HG02884 (cell line): ENCODE measurements at regions not wholly inside any gene's neighbourhood (a gene's known extent, or its start where the extent isn't known, plus 50 kb on each side); places are given as distances from the start of the nearest gene placed in this dataset.

Experiments used
- ATAC-seq: cut with Tn5 transposase; IDR thresholded peaks from one replicate; pipeline ENCODE4 v1.9.1; 2021; ENCODE audit warnings: mild to moderate bottlenecking, moderate library complexity; ENCODE audit not compliant: unreplicated experiment

DNA sequence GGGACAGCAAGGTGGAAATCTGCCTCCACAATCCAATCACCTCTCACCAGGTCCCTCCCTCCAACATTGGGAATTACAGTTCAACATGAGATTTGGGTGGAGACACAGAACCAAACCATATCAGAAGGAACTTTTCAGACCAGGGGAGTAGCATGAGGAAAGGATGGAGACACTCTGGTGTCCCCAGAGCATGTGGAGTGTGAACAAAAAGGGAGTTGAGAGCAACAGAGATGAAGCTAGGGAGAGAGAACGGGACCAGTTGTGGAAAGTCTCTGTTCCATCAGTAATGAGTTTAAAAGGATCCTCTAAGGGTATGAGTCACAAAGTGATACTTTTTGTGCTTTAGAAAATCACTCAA, 382.0 kb downstream of the SFMBT2 start:
- ATAC-seq: no peak

DNA sequence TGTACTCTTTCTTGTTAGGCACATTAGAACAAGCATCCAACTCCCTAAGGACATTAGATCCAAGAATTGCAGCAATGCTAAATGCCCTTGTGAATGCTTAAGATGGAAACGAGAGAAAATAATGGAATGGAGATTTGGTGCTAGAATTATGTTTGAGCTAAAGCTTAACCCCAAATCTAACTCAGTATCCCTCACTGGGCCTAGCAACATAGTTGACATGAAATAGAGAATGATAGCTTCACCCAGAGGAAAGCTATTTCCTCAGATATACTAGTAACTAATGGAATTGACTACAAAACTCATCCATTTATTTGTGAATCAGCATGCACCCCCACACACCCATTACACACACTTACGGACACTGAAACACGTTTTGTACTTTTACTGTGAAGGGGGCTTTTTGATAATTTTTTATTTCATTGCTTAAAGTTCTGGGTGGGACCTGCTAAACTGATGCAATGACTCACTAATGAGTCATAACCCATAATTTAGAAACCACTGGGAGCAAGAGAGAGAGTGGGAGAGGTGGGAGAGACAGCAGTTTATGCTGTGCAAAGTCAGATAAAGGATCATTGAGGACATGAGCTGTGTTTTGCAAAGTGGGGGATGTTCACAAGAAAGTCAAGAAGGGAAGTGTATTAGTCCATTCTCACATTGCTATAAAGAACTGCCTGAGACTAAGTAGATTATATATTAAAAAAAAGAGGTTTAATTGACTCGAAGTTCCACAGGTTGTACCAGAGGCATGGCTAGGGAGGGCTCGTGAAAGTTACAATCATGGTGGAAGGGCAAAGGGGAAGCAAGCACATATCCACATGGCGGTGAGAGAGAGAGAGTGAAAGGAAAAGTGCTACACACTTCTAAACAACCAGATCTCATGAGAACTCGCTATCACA, 382.7 kb downstream of the SFMBT2 start:
- no peak for ATAC-seq

GRCh38 chr10:7027237-7027912, 383.5 kb downstream of the SFMBT2 start:
- ATAC-seq: no peak

DNA sequence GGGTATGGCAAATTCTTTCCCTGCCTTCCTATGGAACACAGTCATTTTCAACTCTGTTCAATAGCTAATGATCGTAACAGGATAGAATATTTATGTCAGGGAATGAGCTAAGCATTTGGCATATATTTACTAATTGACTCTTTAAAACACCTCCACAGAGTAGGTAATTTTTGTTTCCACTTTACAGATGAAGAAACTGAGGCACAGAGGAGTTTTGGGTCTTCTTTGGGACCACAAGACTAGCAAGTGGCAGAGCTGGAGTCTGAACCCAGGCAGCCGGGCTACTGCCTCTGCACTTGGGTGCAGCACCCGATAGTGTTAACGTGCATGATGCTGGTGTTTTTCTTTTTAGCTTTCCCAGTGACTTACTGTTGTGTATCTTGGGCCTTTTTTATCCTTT, 384.0 kb downstream of the SFMBT2 start:
- ATAC-seq: no peak

DNA sequence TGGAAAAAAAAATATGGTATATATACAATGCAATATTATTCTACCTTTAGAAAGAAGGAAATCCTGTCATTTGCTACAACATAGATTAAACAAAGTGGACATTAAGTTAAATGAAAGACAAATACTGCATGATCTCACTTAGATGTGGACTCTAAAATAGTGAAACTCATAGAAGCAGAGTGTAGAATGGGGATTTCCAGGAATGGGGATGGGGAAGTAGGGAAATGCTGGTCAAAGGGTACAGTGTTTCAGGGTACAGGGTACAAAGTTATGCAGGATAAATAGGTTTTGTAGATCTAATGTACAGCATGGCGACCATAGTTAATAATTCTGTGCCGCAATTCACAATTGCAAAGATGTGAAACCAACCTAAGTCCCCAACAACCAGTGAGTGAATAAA, 385.5 kb downstream of the SFMBT2 start:
- ATAC-seq: no peak

DNA sequence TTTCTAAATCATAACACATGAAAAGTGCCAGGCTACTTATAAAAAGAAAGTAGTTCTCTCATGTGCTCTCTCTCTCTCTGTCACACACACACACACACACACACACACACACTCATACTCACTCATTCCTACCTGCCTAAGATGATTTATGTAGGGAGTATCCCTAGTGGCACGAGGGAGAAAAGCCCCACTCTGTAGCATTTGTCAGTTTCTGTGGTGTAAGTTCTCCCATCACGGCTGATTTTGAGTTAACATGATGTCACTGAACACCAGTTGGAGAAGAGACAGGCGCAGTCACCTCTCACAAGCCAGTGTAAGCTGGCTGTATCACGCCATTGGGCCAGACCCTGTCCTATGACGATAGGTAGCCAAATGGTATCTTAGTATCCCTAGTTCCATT, 395.4 kb downstream of the SFMBT2 start:
- no peak for ATAC-seq

DNA sequence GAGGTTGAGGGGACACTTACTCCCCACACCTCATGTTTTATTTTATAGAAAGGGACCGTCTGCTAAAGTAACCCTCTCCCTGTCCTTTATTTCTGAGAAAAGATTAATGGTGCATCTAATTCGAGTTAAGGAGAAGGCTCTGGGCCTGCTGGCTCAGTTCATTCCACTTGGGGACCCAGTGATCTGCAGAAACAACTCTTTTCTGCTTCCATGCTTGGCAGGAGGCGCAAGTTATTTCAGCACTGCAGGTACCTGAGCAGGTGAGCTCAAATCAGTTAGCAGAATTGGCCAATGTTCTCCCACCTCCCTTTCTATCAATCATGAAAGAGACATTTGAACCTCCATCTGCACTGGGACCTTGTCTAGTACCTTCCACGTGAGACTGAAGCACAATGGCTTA, 396.1 kb downstream of the SFMBT2 start:
- no peak for ATAC-seq

DNA sequence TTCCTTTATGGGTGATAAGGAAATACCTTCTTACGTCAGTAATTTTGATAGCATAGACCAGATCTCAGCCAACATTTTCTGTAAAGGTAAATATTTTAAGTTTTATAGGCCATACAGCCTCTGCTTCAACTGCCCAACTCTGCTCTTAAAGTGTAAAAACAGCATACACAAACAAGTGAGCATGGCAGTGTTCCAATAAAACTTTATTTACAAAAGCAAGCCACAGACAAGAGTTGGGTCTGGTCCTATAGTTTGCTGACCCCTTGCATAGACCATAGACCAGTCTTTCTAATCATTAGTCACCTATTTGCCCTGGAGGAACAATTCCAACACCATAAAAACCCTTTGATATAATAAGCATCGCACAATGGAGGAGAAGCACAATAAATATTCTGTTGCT, 398.8 kb downstream of the SFMBT2 start:
- ATAC-seq: no peak

DNA sequence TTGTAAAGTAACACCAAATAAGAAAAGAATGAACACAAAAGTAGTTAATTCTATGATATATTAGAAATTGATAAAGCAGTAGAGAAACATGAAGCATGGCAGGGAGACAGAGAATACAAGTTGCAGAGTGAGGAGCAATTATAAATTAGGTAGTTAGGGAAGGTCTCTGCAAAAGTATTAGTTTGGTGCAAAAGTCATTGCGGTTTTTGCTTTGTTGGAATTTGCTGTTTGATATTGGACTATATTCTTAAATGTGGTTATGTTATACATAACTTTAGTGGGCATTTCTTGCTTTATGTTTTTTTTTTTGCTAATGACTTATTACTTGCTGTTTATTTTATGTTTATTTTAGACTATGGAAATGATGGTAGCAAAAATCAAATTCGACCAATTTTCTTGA, 402.2 kb downstream of the SFMBT2 start:
- no peak for ATAC-seq

DNA sequence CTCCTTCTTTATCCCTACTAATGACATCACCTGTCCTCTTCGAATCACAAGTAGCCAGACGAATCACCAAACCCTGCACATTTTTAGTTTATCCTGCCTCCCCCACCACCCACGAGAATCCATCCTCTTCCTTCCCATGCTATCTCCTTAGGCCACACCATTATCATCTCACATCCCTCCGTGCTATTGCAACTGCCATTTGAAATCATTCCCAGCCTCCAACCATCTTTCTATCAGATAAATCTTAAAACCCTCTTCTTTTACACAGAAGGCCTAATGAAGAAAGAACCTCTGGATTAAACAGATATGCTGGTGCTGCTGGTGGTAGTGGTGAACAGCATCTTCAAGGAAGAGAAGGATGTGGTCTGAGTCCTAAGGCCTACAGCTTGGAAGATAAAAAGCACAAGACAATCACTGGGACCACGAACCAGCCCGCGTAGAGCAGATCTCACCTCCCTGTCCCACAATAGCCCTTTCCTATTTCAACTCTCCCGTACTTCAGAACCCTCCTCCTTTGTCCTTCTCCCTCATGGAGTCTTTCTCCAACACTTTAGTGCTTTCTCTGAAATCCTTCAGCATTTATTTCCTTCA, 403.1 kb downstream of the SFMBT2 start:
- no peak for ATAC-seq

DNA sequence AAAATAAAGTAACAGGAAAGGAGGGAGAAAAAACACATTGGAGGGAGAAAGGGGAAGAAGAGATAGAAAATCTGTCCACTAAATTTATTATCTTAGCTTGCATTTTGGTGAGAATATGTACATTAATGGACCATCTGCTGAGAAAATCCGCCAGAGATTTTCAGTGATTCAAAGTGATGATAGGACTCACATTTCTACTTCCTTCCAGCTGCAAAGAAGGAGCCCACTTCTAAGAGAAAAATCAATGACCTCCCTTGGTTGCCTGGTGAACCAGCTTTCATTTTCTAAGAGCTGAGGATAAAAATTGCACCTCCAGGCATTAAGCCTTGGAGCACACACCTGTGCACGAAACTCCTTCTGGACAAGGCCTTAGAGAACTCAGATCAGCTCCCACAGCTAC, 404.3 kb downstream of the SFMBT2 start:
- no peak for ATAC-seq

DNA sequence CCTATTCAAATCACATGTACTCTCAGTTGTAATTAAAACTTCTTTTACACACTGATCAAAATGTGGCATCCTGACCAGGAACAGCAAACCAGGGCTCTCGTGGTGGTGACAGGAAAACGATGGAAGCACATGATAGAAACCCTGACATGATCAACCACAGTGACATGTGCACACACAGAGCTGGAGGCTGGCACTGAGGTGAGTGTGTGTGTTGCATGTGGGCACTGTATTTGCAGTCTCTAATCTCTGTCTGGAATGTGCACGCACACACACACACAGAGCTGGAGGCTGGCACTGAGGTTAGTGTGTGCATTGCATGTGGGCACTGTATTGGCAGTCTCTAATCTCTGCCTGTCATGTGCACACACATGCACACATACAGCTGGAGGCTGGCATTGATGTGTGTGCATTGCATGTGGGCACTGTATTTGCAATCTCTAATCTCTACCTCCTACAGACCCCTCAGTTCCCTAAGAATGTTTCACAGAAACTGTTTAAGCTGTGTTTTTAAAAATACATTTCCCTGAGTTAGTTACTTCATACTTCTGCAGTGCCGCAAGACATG, 406.9 kb downstream of the SFMBT2 start:
- no peak for ATAC-seq

- ATAC-seq: no peak
These were observed 410.8 kb downstream of the SFMBT2 start for GRCh38 chr10:7000061-7000460.

GRCh38 chr10:6999232-6999925, 411.5 kb downstream of the SFMBT2 start:
- no peak for ATAC-seq

DNA sequence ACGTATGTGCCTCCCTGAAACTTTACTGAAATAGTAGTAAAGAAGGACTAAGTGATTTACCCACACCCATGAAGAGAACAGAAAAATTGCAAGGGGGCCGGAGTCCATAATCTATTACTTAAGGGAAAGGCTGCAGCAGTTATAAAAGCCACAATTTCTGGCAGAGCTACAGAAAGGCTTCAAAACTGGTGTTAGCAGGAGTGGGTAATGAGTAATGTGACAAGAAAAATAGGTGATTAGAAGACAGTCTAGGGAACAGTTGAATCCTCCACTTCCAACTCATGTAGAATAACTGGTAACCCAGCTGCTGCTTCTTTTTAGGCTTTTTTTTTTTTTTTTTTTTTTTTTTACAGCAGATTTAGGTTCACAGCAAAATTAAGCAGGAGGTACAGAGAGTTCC, 413.3 kb downstream of the SFMBT2 start:
- ATAC-seq: no peak

DNA sequence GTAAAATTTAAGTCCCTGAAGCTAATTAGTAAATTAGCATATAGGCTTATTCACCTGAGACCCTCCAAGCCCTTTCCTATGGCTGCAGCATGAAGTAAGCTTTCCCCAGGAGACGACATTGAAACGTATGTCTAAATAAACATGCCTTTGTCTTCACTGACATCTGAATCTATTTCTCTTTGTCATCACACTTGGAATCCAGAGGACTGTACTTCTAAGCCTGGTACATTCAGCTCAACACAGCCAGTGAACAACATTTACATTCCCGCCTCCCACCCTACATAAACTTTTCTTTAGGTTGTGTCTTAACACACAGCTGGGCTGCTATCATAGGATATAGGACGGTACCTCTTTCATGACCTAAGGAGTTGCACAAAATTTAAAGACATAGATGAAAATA, 414.4 kb downstream of the SFMBT2 start:
- no peak for ATAC-seq

DNA sequence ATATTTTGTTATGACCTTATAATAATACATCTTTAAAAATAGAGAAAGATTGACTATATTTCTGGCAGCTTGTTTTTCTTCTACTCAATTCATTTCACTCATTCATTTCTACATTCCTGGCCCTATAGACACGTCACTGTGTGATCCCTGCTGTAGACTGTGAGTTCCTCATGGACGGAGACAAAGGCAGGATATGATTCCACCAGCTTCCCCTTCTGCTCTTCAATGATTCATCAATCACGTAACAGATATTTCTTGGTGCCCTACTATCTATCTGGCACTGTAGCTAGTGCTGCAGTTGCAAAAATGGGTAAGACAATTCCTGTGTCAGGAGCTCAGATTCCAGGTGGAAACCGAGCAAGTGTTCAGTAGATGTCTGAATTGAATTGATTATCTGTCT, 415.0 kb downstream of the SFMBT2 start:
- ATAC-seq: no peak

DNA sequence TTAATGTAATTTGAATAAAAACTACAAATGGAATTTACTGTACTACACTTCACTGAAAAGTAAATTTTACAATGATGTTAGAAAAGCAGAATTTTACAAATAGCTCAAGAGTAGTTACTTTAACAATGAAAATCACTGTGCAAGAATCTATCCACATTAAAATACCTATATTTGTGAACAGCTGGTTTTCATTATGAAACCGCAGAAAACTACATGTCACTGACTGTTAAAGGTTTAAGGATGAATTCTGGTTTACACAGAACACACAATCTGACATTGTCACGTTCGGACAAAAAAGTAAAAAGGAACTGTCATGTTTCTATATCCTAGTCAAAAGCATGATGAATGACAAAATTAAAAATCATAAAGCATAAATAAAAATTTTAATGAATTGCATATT, 415.3 kb upstream of the PRKCQ start:
- no peak for ATAC-seq

DNA sequence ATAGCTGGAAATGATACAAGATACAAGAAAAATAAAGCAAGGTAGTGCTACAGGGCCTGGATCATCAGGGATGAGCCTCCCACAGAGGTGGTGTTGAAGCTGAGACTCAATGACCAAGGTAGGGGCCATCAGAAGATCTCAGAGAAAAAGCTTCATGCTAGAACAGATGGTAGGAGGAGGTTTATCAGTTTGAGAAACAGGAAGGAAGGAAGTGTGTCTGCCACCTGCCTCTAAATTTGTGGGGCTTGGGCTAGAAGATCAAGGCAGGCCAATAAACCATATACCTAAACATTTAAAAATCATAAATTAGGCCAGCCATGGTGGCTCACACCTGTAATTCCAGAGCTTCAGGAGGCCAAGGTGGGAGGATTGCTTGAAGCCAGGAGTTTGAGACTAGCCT, 410.8 kb upstream of the PRKCQ start:
- no peak for ATAC-seq

DNA sequence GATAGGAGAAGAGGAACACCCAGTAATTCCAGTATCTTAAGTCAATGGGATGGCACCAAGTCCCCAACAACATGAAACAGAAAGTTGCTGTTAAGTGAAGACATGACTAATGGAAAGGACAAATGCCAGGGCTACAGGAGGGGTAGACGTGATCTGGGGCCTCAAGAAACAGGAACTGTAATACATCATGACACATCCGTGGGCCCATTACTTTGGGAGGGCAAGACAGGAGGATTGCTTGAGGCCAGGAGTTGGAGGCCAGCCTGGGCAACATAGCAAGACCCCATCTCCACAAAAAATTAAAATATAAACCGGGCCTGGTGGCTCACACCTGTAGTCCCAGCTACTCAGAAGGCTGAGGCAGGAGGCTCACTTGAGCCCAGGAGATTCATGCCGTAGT, 408.6 kb upstream of the PRKCQ start:
- ATAC-seq: no peak

DNA sequence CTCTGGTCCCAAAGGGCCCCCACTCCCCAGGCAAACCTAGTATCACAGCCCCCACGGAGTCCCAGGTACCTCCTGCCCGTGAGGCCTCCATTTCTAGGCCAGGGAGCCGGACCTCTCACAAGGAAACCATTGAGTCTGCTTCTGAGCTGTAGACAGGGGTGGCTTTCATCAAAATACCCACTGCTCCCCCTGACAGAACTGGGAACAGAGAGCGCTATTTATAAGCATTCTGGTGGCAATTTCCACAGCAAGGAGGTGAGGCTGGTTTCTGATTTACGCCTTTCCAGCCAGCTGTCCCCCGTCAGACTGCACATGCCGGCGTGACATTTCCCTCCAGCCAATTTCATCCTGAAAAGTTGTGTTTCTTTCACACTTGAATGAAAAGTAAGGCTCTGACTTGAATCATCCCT, 407.5 kb upstream of the PRKCQ start:
- ATAC-seq: no peak
